K562 (cell line): ENCODE measurements at regions not wholly inside any gene's neighbourhood (a gene's known extent, or its start where the extent isn't known, plus 50 kb on each side); places are given as distances from the start of the nearest gene placed in this dataset.

ENCODE experiments used
- ATAC-seq: fragments of 200-7000 bp; cut with Tn5 transposase; 3 replicates; pipeline ENCODE4 v1.9.1; 2020; ENCODE audit warnings: moderate library complexity
- BruUV-seq: library from RNA; stranded (reverse); fragments of 400-500 nt; replicated peaks from 2 replicates; lab custom pipeline; 2021; lab: Mats Ljungman, UMichigan
- CTCF ChIA-PET: fragments of 300-600 bp; formaldehyde crosslinking; extraction: SDS; loops from one replicate; lab custom pipeline; 2021; ENCODE audit warnings: low intra/inter-chr PET ratio; lab: Yijun Ruan, JAX
- POLR2A ChIA-PET: fragments of 300-600, 350-650 bp; sonication (Branson Sonifier 250); formaldehyde crosslinking; extraction: SDS; loops from one replicate; lab custom pipeline; 2021; ENCODE audit warnings: antibody characterized with exemption, inconsistent platforms; lab: Yijun Ruan, JAX
- DNase-seq, 4 experiments: peaks; one replicate each; pipeline versions ENCODE4 v3.0.0 to v3.0.0-alpha.2; 2011 to 2018; ENCODE audit warnings: low spot score in 3 of 4, mixed read lengths in 3 of 4; ENCODE audit errors: extremely low read depth in 1 of 4
- FAIRE-seq: peaks from 2 replicates; lab custom pipeline; 2011; peaks lifted over from hg19 to GRCh38; lab: Jason Lieb, UNC
- H2AFZ ChIP-seq: 2 replicates; pipeline ENCODE4 v1.6.0; 2011; ENCODE audit warnings: low read depth, low read length, control low read depth, inconsistent platforms
- H3K27ac ChIP-seq: fragments of 200-600 bp; 3 replicates; pipeline ENCODE4 v1.8.0; 2011; ENCODE audit warnings: low read depth, mild to moderate bottlenecking, control low read depth, inconsistent platforms, low read length, moderate library complexity, mixed read lengths; ENCODE audit errors: extremely low read depth
- H3K27me3 ChIP-seq, 2 experiments: fragments of 300-600 bp in 1 of 2; 2 replicates in 1 of 2; 3 replicates in 1 of 2; pipeline versions ENCODE4 v1.6.0 to v1.8.0; 2011; ENCODE audit warnings: inconsistent platforms in 2 of 2, low read length in 2 of 2, mild to moderate bottlenecking in 1 of 2, mixed read lengths in 1 of 2, moderate library complexity in 1 of 2; ENCODE audit not compliant: control insufficient read depth in 2 of 2, insufficient read depth in 2 of 2
- H3K36me3 ChIP-seq: fragments of 300-600 bp; 3 replicates; pipeline ENCODE4 v1.8.0; 2011; ENCODE audit warnings: mild to moderate bottlenecking, low read length, inconsistent platforms; ENCODE audit not compliant: control insufficient read depth, insufficient read depth
- H3K4me1 ChIP-seq, 2 experiments: fragments of 200-600 bp in 1 of 2; replicated peaks in 1 of 2; 2 replicates in 1 of 2; 3 replicates in 1 of 2; pipeline versions ENCODE4 v1.5.1 to v1.8.0; 2011; ENCODE audit warnings: inconsistent platforms in 2 of 2, low read length in 2 of 2, mild to moderate bottlenecking in 1 of 2, mixed read lengths in 1 of 2, moderate library complexity in 1 of 2; ENCODE audit not compliant: control insufficient read depth in 2 of 2, insufficient read depth in 2 of 2
- H3K4me2 ChIP-seq: 2 replicates; pipeline ENCODE4 v1.6.1; 2011; ENCODE audit warnings: low read length, control low read depth, inconsistent platforms, mixed read lengths; ENCODE audit not compliant: insufficient read depth
- H3K4me3 ChIP-seq: fragments of 200-600 bp; sonication (generic), shearing (Covaris generic); 2 replicates; pipeline ENCODE4 v1.5.1; 2016; ENCODE audit warnings: control low read depth, inconsistent platforms
- H3K79me2 ChIP-seq: fragments of 200-600 bp; 3 replicates; pipeline ENCODE4 v1.8.0; 2011; ENCODE audit warnings: low read length, inconsistent platforms; ENCODE audit not compliant: control insufficient read depth, insufficient read depth
- H3K9ac ChIP-seq, 2 experiments: 2 replicates each; pipeline versions ENCODE4 v1.6.0 to v1.6.1; 2011; ENCODE audit warnings: low read depth in 2 of 2, low read length in 2 of 2, control low read depth in 1 of 2, inconsistent platforms in 1 of 2, mild to moderate bottlenecking in 1 of 2, mixed read lengths in 1 of 2; ENCODE audit not compliant: insufficient read depth in 1 of 2
- H3K9me1 ChIP-seq: one replicate; pipeline ENCODE4 v1.6.0; 2011; ENCODE audit warnings: inconsistent platforms, mild to moderate bottlenecking, low read length, moderate library complexity; ENCODE audit not compliant: control insufficient read depth, insufficient read depth
- H3K9me3 ChIP-seq: replicated peaks from 2 replicates; pipeline ENCODE4 v1.5.1; 2011; ENCODE audit warnings: low read depth, low read length, inconsistent platforms; ENCODE audit not compliant: control insufficient read depth, insufficient read depth
- H4K20me1 ChIP-seq: replicated peaks from 2 replicates; pipeline ENCODE4 v1.6.1; 2011; ENCODE audit warnings: low read length, inconsistent platforms, mixed read lengths; ENCODE audit not compliant: control insufficient read depth, insufficient read depth
- PHF8 ChIP-seq: fragments of 200-600 bp; sonication (generic); IDR thresholded peaks from 2 replicates; pipeline ENCODE4 v1.6.1; 2012; ENCODE audit warnings: mixed run types, mild to moderate bottlenecking, inconsistent platforms, low read length, moderate library complexity, borderline replicate concordance
- RFX7 ChIP-seq: fragments of 250-450 bp; sonication (Bioruptor Pico); IDR thresholded peaks from 2 replicates; pipeline ENCODE4 v1.5.1; 2021; ENCODE audit warnings: mild to moderate bottlenecking
- XRCC4 ChIP-seq: IDR thresholded peaks from one replicate; pipeline ENCODE4 v1.6.1; 2011; ENCODE audit not compliant: insufficient read depth, insufficient read length; ENCODE audit errors: extremely low read depth
- ZNF507 ChIP-seq: conservative IDR thresholded peaks from 2 replicates; pipeline ENCODE4 v1.6.1; 2017; ENCODE audit warnings: missing genetic modification characterization, missing compliant biosample characterization
- WGBS: fragments of 100-300 bp; shearing (Covaris generic); methylation state at CpG from one replicate; pipeline ENCODE4 v1.1.6; 2016; ENCODE audit warnings: low coverage, mixed read lengths; ENCODE audit not compliant: insufficient coverage; ENCODE audit errors: missing lambda C conversion rate; 5-methylcytosine and 5-hydroxymethylcytosine counted together
- in situ Hi-C: fragments of 300-500 bp; cut with MboI; formaldehyde crosslinking; loops from 4 replicates; pipeline ENCODE4 v1.15.0; 2018; ENCODE audit warnings: inconsistent platforms, mixed read lengths
- intact Hi-C: fragments of 100-400 bp; cut with micrococcal nuclease; formaldehyde crosslinking; loops from 2 replicates; pipeline ENCODE4 v1.14.2; 2022
- TF ChIP-seq, protein P1 (sequence below): fragments of 200-800 bp; sonication (Bioruptor generic); IDR thresholded peaks from 2 replicates; pipeline ENCODE4 v1.6.1; 2016; ENCODE audit warnings: missing genetic modification characterization, missing compliant biosample characterization

DNA sequence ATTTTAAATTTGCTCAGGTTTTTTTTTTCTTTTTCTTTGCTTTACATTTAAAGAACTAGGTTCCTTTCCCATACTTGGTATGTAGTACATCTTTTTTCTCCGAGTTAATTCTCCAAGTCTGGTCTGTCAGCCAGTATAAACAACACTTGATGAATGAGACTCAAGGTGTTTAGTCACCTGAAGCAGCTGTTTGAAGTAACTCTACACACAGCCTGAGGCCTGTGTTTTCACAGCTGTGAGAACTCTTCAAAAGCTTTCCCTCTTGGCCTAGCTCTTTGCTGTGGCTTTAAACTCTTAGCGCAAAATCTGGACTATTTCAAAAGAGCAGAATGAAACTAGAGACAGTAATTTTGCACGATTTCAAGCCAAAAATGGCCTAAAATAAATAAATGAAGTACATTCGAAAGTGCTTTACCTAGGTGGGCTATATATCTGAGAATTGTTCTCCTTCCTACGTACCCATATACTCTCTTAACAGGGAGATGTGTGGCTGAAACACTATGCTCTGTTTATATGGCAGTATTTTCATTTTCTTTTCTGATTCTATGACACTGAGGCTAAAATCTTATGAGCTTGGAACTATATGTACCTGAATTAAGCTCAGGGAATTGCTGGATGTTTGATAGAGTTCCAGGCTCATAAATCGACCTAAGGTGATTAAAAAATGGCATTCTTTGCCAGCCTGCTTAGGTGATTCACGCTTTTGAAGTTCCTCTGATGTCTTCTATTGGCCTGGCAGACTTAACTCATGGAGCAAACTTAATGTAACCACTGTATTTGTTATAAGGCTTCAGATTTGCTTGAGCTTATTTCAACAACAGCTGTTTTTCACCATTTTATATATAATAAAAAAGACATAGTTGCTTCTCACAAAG, 1044.1 kb upstream of the ZEB2 start:
- 40% methylated on average over 7 of the region's 7 CpGs for WGBS
- no peak overlapping the region for H3K27ac ChIP-seq
- H3K27me3 ChIP-seq = no peaks in the 10 kb centered on the region
- 0 out of 2 replicates have a peak overlapping the region, but pooled peaks have one; percentile 23 for H2AFZ ChIP-seq
- no peaks in the 10 kb centered on the region for H3K36me3 ChIP-seq
- no peaks in the 10 kb centered on the region for H3K9me1 ChIP-seq
- CTCF ChIA-PET = no interaction called here
- ATAC-seq (no peak), FAIRE-seq (no peak), DNase-seq (no peak)
- no peak overlapping the region for H3K9ac ChIP-seq
- in situ Hi-C loops (no loop called here), intact Hi-C loops (no loop called here)
- H4K20me1 ChIP-seq = no peaks in the 10 kb centered on the region
- H3K4me3 ChIP-seq = no peak overlapping the region
- no peak overlapping the region for H3K4me2 ChIP-seq
- H3K4me1 ChIP-seq = peaks cover 0 to 4% of the 10 kb centered on the region in 2 experiments; a peak in 2 of 5 replicates
- H3K9me3 ChIP-seq = no peaks in the 10 kb centered on the region
- TF ChIP-seq PHF8 = no peak
- no peak for TF ChIP-seq RFX7 (CRISPR knock-in tag)
- BruUV-seq = no TSS peak
- POLR2A ChIA-PET = no interaction called here
- no peaks in the 10 kb centered on the region for H3K79me2 ChIP-seq

DNA sequence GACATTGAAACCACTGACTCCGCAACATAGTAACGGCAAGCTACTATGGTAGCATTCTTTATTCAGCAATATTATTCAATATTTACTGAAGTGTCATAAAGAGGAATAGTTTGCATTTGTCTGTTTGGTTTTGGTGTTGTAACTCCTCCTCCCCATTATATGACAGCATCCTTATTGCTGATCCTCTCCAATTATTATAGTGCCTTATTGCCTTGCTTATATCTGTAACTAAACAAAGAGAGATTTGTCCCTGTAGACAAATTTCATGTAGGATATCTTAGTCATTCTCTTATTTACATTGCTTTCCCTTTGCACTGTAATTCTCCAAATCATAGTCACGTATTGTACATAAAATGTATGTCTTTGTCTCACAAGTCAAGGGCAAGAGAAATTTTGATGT, 1041.2 kb upstream of the ZEB2 start:
- FAIRE-seq = no peak
- H3K79me2 ChIP-seq = no peaks in the 10 kb centered on the region
- H3K4me1 ChIP-seq = no peaks in the 10 kb centered on the region
- no peak overlapping the region for H3K9ac ChIP-seq
- CTCF ChIA-PET = no interaction called here
- no peaks in the 10 kb centered on the region for H3K36me3 ChIP-seq
- TF ChIP-seq, protein P1, sequence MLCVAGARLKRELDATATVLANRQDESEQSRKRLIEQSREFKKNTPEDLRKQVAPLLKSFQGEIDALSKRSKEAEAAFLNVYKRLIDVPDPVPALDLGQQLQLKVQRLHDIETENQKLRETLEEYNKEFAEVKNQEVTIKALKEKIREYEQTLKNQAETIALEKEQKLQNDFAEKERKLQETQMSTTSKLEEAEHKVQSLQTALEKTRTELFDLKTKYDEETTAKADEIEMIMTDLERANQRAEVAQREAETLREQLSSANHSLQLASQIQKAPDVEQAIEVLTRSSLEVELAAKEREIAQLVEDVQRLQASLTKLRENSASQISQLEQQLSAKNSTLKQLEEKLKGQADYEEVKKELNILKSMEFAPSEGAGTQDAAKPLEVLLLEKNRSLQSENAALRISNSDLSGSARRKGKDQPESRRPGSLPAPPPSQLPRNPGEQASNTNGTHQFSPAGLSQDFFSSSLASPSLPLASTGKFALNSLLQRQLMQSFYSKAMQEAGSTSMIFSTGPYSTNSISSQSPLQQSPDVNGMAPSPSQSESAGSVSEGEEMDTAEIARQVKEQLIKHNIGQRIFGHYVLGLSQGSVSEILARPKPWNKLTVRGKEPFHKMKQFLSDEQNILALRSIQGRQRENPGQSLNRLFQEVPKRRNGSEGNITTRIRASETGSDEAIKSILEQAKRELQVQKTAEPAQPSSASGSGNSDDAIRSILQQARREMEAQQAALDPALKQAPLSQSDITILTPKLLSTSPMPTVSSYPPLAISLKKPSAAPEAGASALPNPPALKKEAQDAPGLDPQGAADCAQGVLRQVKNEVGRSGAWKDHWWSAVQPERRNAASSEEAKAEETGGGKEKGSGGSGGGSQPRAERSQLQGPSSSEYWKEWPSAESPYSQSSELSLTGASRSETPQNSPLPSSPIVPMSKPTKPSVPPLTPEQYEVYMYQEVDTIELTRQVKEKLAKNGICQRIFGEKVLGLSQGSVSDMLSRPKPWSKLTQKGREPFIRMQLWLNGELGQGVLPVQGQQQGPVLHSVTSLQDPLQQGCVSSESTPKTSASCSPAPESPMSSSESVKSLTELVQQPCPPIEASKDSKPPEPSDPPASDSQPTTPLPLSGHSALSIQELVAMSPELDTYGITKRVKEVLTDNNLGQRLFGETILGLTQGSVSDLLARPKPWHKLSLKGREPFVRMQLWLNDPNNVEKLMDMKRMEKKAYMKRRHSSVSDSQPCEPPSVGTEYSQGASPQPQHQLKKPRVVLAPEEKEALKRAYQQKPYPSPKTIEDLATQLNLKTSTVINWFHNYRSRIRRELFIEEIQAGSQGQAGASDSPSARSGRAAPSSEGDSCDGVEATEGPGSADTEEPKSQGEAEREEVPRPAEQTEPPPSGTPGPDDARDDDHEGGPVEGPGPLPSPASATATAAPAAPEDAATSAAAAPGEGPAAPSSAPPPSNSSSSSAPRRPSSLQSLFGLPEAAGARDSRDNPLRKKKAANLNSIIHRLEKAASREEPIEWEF (CRISPR knock-in tag) = no peak
- no peak for TF ChIP-seq ZNF507
- TF ChIP-seq XRCC4 = no peak
- TF ChIP-seq, all 486 proteins: peak for 0
- in situ Hi-C loops (no loop called here), intact Hi-C loops (no loop called here)
- POLR2A ChIA-PET = interaction anchor here (1.5 kb wide), 1 partner anchor 10 kb away, joined by 3 read pairs; no protein-coding TSS in a partner anchor
- no TSS peak for BruUV-seq
- 84% methylated on average over 3 of the region's 3 CpGs for WGBS
- Histone ChIP-seq H2AFZ (peak overlapping the region; percentile 46; the same call in 1 of the 2 replicates), H3K27ac (no peak overlapping the region), H3K9me3 (no peaks in the 10 kb centered on the region), H3K9me1 (no peaks in the 10 kb centered on the region), H3K27me3 (no peaks in the 10 kb centered on the region), H3K4me2 (no peak overlapping the region), H4K20me1 (no peaks in the 10 kb centered on the region), H3K4me3 (no peak overlapping the region)
- DNase-seq (no peak), ATAC-seq (no peak)
